CD4-positive, alpha-beta T cell (primary cell): ENCODE measurements at regions not wholly inside any gene's neighbourhood (a gene's known extent, or its start where the extent isn't known, plus 50 kb on each side); places are given as distances from the start of the nearest gene placed in this dataset.

Experiments used
- ATAC-seq: fragments of 200-7000 bp; cut with Tn5 transposase; one replicate; pipeline ENCODE4 v1.10.0; 2022; ENCODE audit warnings: mild to moderate bottlenecking; ENCODE audit not compliant: poor library complexity
- CTCF ChIA-PET: fragments of 350-600 bp; sonication (Branson Sonifier 250); formaldehyde crosslinking; loops from one replicate; lab custom pipeline; 2021; ENCODE audit warnings: antibody characterized with exemption, inconsistent platforms; lab: Charles Lee
- POLR2A ChIA-PET: fragments of 350-600 bp; sonication (Branson Sonifier 250); formaldehyde crosslinking; loops from one replicate; lab custom pipeline; 2021; ENCODE audit warnings: antibody characterized with exemption, inconsistent platforms; lab: Charles Lee
- DNase-seq, 14 experiments: peaks; one replicate each; pipeline ENCODE4 v3.0.0-alpha.2; 2013 to 2020; ENCODE audit warnings: mixed read lengths in 2 of 14
- H3K27ac ChIP-seq, 2 donors: one replicate each; pipeline versions ENCODE4 v1.5.1 to v1.7.0; 2013; ENCODE audit warnings: low read length in 2 of 2, low read depth in 1 of 2, mild to moderate bottlenecking in 1 of 2
- H3K27me3 ChIP-seq, 2 experiments: 1 replicate in 1 of 2; 2 replicates in 1 of 2; pipeline versions ENCODE4 v1.6.1 to v1.7.0; 2013; ENCODE audit warnings: low read length in 2 of 2, control low read depth in 1 of 2, mild to moderate bottlenecking in 1 of 2, moderate library complexity in 1 of 2; ENCODE audit not compliant: insufficient read depth in 2 of 2, control insufficient read depth in 1 of 2
- H3K36me3 ChIP-seq: one replicate; pipeline ENCODE4 v1.6.1; 2013; ENCODE audit warnings: low read length, control low read depth; ENCODE audit not compliant: insufficient read depth
- H3K4me1 ChIP-seq: one replicate; pipeline ENCODE4 v1.6.1; 2013; ENCODE audit warnings: low read length, control low read depth; ENCODE audit not compliant: insufficient read depth
- H3K4me3 ChIP-seq: one replicate; pipeline ENCODE4 v1.5.1; 2013; ENCODE audit warnings: mild to moderate bottlenecking, low read length, moderate library complexity
- H3K9me3 ChIP-seq, 2 experiments: 1 replicate in 1 of 2; 2 replicates in 1 of 2; pipeline versions ENCODE4 v1.6.1 to v1.7.0; 2013; ENCODE audit warnings: low read length in 2 of 2, mild to moderate bottlenecking in 2 of 2, control low read depth in 1 of 2, moderate library complexity in 1 of 2; ENCODE audit not compliant: control insufficient read depth in 1 of 2, insufficient read depth in 1 of 2
- H3K27ac Mint-ChIP-seq: one replicate; pipeline ENCODE4 v1.8.0; 2020; ENCODE audit warnings: mixed read lengths
- H3K27me3 Mint-ChIP-seq: one replicate; pipeline ENCODE4 v1.8.0; 2021; ENCODE audit warnings: mixed read lengths
- H3K36me3 Mint-ChIP-seq: one replicate; pipeline ENCODE4 v1.8.0; 2021; ENCODE audit warnings: low read depth, mixed read lengths
- H3K4me1 Mint-ChIP-seq: one replicate; pipeline ENCODE4 v1.8.0; 2021; ENCODE audit warnings: low read depth, mixed read lengths
- H3K4me3 Mint-ChIP-seq: one replicate; pipeline ENCODE4 v1.8.0; 2020; ENCODE audit warnings: mild to moderate bottlenecking, mixed read lengths
- H3K9me3 Mint-ChIP-seq: one replicate; pipeline ENCODE4 v1.8.0; 2020; ENCODE audit warnings: mixed read lengths
- intact Hi-C, 2 experiments: fragments of 100-400 bp; cut with DNase I in 1 of 2; cut with micrococcal nuclease in 1 of 2; formaldehyde crosslinking; loops; one replicate each; pipeline versions ENCODE4 v1.15.1 to v1.9.0; 2023 to 2025; cut with DNase I, micrococcal nuclease
- TF ChIP-seq, protein P1 (sequence below): fragments of 200-600 bp; IDR thresholded peaks from one replicate; pipeline ENCODE4 v1.8.0; 2022; ENCODE audit warnings: antibody characterized with exemption, mild to moderate bottlenecking

DNA sequence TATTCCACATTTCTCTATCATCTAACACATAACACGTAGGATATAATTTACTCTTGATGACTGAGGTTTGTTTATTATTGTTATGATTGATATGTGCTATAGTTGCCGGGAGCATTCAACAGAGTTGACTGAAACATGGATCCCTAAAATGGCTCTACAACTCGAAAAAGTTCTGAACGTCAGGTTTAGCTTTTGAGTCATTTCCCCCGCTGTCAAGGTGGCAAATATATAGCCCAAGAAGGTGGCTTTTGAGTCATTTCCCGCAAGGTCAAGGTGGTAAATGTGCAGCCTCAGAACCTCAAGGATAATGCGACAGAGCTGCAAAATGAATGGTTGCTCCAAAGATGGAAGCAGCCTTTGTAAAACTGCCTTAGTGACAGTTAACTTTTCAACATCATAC is 104.0 kb downstream of the NIBAN1 start:
- TF ChIP-seq, protein P1, sequence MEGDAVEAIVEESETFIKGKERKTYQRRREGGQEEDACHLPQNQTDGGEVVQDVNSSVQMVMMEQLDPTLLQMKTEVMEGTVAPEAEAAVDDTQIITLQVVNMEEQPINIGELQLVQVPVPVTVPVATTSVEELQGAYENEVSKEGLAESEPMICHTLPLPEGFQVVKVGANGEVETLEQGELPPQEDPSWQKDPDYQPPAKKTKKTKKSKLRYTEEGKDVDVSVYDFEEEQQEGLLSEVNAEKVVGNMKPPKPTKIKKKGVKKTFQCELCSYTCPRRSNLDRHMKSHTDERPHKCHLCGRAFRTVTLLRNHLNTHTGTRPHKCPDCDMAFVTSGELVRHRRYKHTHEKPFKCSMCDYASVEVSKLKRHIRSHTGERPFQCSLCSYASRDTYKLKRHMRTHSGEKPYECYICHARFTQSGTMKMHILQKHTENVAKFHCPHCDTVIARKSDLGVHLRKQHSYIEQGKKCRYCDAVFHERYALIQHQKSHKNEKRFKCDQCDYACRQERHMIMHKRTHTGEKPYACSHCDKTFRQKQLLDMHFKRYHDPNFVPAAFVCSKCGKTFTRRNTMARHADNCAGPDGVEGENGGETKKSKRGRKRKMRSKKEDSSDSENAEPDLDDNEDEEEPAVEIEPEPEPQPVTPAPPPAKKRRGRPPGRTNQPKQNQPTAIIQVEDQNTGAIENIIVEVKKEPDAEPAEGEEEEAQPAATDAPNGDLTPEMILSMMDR: no peak
- ChIA-PET POLR2A (no interaction called here), CTCF (interaction anchor here (1.0 to 1.9 kb wide), 2 partner anchors 8 to 92 kb away, joined by 3 to 6 read pairs; no protein-coding TSS in a partner anchor)
- peak in 4 of 14 experiments; percentile 14 to 53 (median 38) for DNase-seq
- Histone ChIP-seq H3K9me3 (no peaks in the 10 kb centered on the region), H3K27ac (no peak overlapping the region), H3K4me3 (no peak overlapping the region), H3K4me1 (peaks cover 7% of the 10 kb centered on the region), H3K36me3 (peaks cover 7% of the 10 kb centered on the region), H3K27me3 (no peaks in the 10 kb centered on the region)
- Mint-ChIP-seq H3K4me1 (peaks cover 28% of the 10 kb centered on the region), H3K27me3 (no peaks in the 10 kb centered on the region), H3K36me3 (peaks cover 7% of the 10 kb centered on the region), H3K9me3 (peaks cover 1% of the 10 kb centered on the region), H3K4me3 (no peak overlapping the region), H3K27ac (no peak overlapping the region)
- intact Hi-C loops: no loop called here
- no peak for ATAC-seq

DNA sequence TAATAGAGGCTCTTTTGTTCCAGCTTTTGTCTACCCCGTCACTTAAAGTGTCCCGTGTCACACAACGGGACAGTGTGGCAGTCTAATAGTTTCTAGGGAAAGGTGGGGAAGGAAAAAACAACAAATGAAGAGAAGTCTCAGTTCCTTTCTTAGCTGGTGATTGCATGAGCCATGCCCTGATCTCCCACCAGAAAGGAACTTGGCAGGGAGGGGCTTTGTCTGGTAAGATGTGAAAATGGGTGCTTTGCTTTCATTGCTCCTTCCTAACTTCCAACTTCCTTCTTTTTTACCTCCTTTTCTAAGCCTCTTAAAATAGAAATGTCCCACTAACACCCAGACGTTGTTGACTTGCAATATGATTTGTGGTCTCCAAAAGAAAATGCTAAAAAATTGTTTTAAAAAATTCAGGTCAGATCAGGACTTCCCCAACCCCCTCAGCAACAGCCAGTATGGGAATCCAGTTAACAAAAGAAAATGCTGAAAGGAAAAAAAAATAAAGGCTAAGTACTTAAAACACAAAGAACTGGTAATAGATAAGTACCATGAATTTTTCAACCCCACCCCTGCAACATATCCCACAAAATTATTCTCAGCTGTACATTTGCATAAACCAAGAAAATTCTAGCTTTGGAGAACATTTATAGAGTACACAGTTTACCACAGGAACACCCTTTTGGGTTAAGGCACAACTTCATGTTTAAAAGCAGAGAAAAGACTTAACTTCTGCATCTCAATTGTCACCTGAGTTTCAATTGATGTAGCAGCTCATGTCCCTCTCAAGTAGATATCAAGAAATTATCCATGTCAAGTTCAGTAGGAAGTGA is 106.2 kb downstream of the NIBAN1 start:
- POLR2A ChIA-PET: interaction anchor here (2.1 kb wide), 1 partner anchor 23 kb away, joined by 11 read pairs; no protein-coding TSS in a partner anchor
- H3K27me3 Mint-ChIP-seq: no peaks in the 10 kb centered on the region
- DNase-seq: no peak
- TF ChIP-seq, protein P1: no peak
- intact Hi-C loops: loop anchor here in 1 of 2 experiments (1.0 to 2.0 kb wide), 2 partner anchors 23 to 28 kb away; no protein-coding TSS in a partner anchor
- peaks cover 7% of the 10 kb centered on the region for H3K36me3 Mint-ChIP-seq
- peak overlapping the region; percentile 22 to 35 for H3K27ac ChIP-seq
- no peaks in the 10 kb centered on the region for H3K27me3 ChIP-seq
- no peaks in the 10 kb centered on the region for H3K9me3 ChIP-seq
- H3K4me3 ChIP-seq: no peak overlapping the region
- no peaks in the 10 kb centered on the region for H3K9me3 Mint-ChIP-seq
- H3K4me1 ChIP-seq: peaks cover 7% of the 10 kb centered on the region
- peaks cover 28% of the 10 kb centered on the region for H3K4me1 Mint-ChIP-seq
- H3K27ac Mint-ChIP-seq: peak overlapping the region; percentile 73
- CTCF ChIA-PET: no interaction called here
- ATAC-seq: no peak
- no peaks in the 10 kb centered on the region for H3K36me3 ChIP-seq
- H3K4me3 Mint-ChIP-seq: no peak overlapping the region

DNA sequence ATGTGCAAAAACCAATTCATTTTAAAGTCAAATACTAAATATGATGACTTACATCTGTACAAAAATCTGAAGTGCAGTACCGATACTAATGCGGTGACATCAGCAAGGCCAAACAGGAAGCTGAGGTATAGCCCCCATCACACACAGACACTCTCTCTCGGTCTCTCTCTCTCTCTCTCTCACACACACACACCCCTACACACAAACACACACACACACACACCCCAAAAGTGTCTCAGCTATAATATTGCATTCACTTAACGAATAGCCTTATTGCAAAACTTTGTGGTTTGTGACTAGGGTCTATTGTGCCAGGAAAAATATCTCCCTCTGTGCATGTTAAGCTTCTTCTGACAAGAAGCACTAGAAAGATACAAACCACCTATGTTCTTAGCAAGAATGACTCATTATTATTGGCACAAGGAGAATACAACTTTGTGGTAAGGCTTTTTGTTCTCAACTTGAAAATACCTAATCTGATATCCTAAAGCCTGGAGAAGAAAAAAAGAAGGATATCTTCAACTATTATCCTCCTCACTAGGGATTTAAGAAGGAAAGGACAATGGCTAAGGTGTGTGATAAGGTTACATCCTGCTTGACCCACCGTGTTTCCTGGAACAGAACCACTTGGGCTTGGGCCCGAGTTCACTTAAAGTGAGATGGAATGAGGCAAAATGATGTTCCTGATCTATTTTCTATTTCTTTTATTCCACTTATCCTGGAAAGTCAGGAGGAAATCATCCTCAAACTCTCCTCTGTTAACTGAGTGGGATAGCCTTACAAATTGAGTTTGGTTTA is 107.1 kb downstream of the NIBAN1 start:
- POLR2A ChIA-PET: interaction anchor here (1.0 to 2.1 kb wide), 5 partner anchors 23 to 1453 kb away, joined by 3 to 11 read pairs (median 3); partner anchors contain the start of gene NIBAN1

More for the DNA sequence above, 107.1 kb downstream of the NIBAN1 start:
- Histone ChIP-seq H3K4me1 (peaks cover 7% of the 10 kb centered on the region), H3K9me3 (no peaks in the 10 kb centered on the region), H3K27me3 (no peaks in the 10 kb centered on the region), H3K36me3 (no peaks in the 10 kb centered on the region), H3K27ac (peak overlapping the region; percentile 22 to 35), H3K4me3 (no peak overlapping the region)
- TF ChIP-seq, protein P1: no peak
- CTCF ChIA-PET: interaction anchor here (1.0 kb wide), 2 partner anchors 23 to 105 kb away, joined by 3 to 4 read pairs; no protein-coding TSS in a partner anchor
- H3K9me3 Mint-ChIP-seq: no peaks in the 10 kb centered on the region
- peak overlapping the region; percentile 43 for H3K4me3 Mint-ChIP-seq
- H3K27me3 Mint-ChIP-seq: no peaks in the 10 kb centered on the region
- peak in 12 of 14 experiments; percentile 9 to 83 (median 35) for DNase-seq
- H3K36me3 Mint-ChIP-seq: peaks cover 7% of the 10 kb centered on the region
- intact Hi-C loops: loop anchor here in 1 of 2 experiments (1.0 to 2.0 kb wide), 2 partner anchors 24 to 27 kb away; no protein-coding TSS in a partner anchor
- H3K27ac Mint-ChIP-seq: peak overlapping the region; percentile 73
- peaks cover 28% of the 10 kb centered on the region for H3K4me1 Mint-ChIP-seq
- ATAC-seq: peak; percentile 87
